DMS 273 (cell line): ENCODE measurements at regions not wholly inside any gene's neighbourhood (a gene's known extent, or its start where the extent isn't known, plus 50 kb on each side); places are given as distances from the start of the nearest gene placed in this dataset.
"Not testable (repeated sequence)": the region's sequence is repeated elsewhere in the genome, so short reads cannot be mapped to it uniquely, and the experiment has no call there.

Experiments
- DNase-seq: peaks from one replicate; lab custom pipeline; 2025; ENCODE audit not compliant: unreplicated experiment; lab: John Stamatoyannopoulos, UW

GRCh38 chr3:3689601-3690375 lies 109.4 kb upstream of the LRRN1 start:
- no peak for DNase-seq

GRCh38 chr3:3686907-3687648 lies 112.2 kb upstream of the LRRN1 start:
- DNase-seq: no peak

GRCh38 chr3:3685721-3686120 lies 113.5 kb upstream of the LRRN1 start:
- DNase-seq: no peak

GRCh38 chr3:3683261-3683660 lies 116.0 kb upstream of the LRRN1 start:
- DNase-seq: no peak

- no peak for DNase-seq
Observed at GRCh38 chr3:3675801-3676200, 123.4 kb upstream of the LRRN1 start.

GRCh38 chr3:3675186-3675585 lies 124.0 kb upstream of the LRRN1 start:
- DNase-seq: no peak

GRCh38 chr3:3666664-3667063 lies 132.6 kb upstream of the LRRN1 start:
- no peak for DNase-seq

GRCh38 chr3:3665961-3666640 lies 133.1 kb upstream of the LRRN1 start:
- DNase-seq: no peak

- no peak for DNase-seq
Observed at GRCh38 chr3:3665546-3665945, 133.7 kb upstream of the LRRN1 start.

GRCh38 chr3:3664935-3665334 lies 134.3 kb upstream of the LRRN1 start:
- no peak for DNase-seq

DNA sequence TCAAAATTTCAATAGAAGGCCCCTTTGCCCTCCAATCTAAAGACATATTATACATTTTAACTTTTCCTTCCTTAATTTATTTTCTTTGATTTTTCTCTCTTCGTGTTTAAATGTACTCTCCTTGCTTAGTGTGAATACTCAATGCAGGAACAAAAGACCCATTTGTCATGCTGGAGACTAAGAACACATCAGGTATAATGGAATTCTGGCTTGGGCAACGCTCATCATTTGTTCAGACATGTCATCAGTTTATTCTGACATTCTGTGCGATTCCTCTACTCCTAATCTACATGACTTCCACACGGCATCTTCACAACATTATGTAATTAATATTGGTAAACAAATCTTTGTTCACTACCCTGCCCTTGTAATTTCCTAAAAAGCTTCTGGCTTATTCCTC lies 136.6 kb upstream of the LRRN1 start:
- no peak for DNase-seq

DNA sequence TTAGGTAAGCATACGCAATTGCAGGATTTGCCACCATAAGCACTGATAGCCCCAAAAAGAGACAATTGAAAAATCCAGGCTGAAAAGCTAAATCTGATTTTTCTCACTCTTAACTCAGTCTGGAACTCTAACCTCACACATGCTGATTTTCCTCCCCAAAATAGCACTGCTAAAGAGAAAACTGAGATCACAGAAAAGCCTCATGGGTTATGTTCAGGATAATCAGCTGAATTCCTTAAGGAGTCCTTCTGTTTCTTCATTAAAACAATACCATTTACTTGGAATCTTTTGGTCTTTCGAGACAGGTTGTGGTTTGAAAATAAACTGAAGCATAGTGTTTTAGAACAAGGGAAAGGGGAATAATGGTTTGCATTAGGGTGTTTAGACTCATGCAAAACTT lies 144.3 kb upstream of the LRRN1 start:
- DNase-seq: no peak

- DNase-seq: peak; percentile 14
Observed at GRCh38 chr3:3648988-3649679, 150.1 kb upstream of the LRRN1 start.

- no peak for DNase-seq
Observed at GRCh38 chr3:3646934-3647333, 152.3 kb upstream of the LRRN1 start.

DNA sequence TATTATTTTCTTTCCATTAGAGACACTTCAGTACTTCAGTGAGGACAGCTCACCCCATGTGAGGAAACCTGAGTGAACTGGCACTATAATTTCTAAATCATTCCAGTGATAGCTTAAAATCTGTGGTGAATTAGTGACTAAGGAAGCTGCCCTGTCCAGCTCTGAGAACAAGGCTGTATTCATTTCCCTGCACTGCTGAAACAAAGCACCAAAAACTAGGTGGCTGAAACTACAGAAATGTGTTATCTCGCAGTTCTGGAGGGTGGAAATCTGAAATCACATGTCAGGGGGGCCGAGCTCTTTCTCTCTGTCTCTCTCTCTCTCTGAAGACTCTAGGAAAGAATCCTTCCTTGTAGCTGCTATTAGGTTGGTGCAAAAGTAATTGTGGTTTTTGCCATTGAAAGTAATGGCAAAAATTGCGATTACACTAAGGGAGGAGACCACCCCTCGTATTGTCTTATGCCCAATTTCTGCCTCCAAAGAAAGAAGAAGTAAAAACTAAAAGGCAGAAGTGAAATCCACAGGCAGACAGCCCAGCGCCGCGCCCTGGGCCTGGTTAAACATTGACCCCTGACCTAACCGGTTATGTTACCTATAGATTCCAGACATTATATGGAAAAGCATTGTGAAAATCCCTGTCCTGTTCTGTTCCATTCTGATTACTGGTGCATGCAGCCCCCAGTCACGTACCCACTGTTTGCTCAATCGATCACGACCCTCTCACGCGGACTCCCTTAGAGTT lies 153.0 kb upstream of the LRRN1 start:
- DNase-seq: not testable (repeated sequence)

- no peak for DNase-seq
Observed at GRCh38 chr3:3641877-3642455, 157.3 kb upstream of the LRRN1 start.

- no peak for DNase-seq
Observed at GRCh38 chr3:3639078-3639477, 160.2 kb upstream of the LRRN1 start.

GRCh38 chr3:3636815-3637214 lies 162.4 kb upstream of the LRRN1 start:
- DNase-seq: no peak

- no peak for DNase-seq
Observed at GRCh38 chr3:3635109-3635508, 164.1 kb upstream of the LRRN1 start.

DNA sequence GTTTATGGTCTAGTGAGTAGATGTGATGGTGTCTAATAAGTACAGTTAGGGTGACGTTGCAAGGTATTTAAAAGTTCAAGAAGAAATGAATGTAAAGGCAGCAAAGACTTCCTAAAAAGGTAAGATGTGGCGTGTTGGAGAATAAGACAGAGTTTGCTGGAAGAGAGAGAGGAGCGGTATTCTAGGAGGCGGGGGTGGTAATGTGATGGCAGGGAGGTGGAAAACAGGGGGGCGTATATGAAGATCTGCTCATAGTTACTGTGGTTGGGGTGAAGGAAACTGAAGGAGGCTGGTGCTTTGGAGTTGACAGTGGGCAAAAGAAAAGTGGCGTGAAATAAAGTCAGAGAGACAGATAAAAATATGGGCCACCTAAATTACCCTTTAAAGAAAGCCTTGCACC lies 164.9 kb upstream of the LRRN1 start:
- no peak for DNase-seq
